Frontal cortex (tissue), 3 donors: ENCODE measurements at regions not wholly inside any gene's neighbourhood (a gene's known extent, or its start where the extent isn't known, plus 50 kb on each side); places are given as distances from the start of the nearest gene placed in this dataset.

ENCODE experiments used
- DNase-seq, 2 donors: peaks; one replicate each; pipeline ENCODE4 v3.0.0; 2012; ENCODE audit warnings: low spot score in 2 of 2
- FAIRE-seq: peaks from 2 replicates; lab custom pipeline; 2012; peaks lifted over from hg19 to GRCh38; lab: Jason Lieb, UNC
- donor health status: control.
- donor health status: control.
- donor health status: control.

- no peak for DNase-seq
- FAIRE-seq, result no peak
Measured at GRCh38 chr3:159191447-159191846, 389.6 kb downstream of the MFSD1 start.

GRCh38 chr3:159196359-159196758 is 394.5 kb downstream of the MFSD1 start:
- no peak for FAIRE-seq
- no peak for DNase-seq

- FAIRE-seq (no peak), DNase-seq (no peak)
Measured at GRCh38 chr3:159200176-159200575, 398.3 kb downstream of the MFSD1 start.

- FAIRE-seq (no peak), DNase-seq (no peak)
Measured at GRCh38 chr3:159208050-159208449, 406.2 kb downstream of the MFSD1 start.

- FAIRE-seq (no peak), DNase-seq (no peak)
Measured at GRCh38 chr3:159209459-159209858, 407.6 kb downstream of the MFSD1 start.

- no peak for DNase-seq
- FAIRE-seq, result no peak
Measured at GRCh38 chr3:159210336-159210735, 408.5 kb downstream of the MFSD1 start.

GRCh38 chr3:159216311-159216710 is 414.5 kb downstream of the MFSD1 start:
- DNase-seq, result no peak
- no peak for FAIRE-seq

GRCh38 chr3:159219231-159219630 is 417.4 kb downstream of the MFSD1 start:
- no peak for FAIRE-seq
- no peak for DNase-seq

- no peak for DNase-seq
- no peak for FAIRE-seq
Measured at GRCh38 chr3:159221335-159221734, 419.5 kb downstream of the MFSD1 start.

GRCh38 chr3:159229116-159229680 is 427.3 kb downstream of the MFSD1 start:
- FAIRE-seq, result no peak
- no peak for DNase-seq

GRCh38 chr3:159232966-159233365 is 431.1 kb downstream of the MFSD1 start:
- DNase-seq, result no peak
- FAIRE-seq, result no peak

GRCh38 chr3:159233734-159234133 is 431.9 kb downstream of the MFSD1 start:
- no peak for FAIRE-seq
- DNase-seq, result no peak

GRCh38 chr3:159234306-159234705 is 432.5 kb downstream of the MFSD1 start:
- no peak for FAIRE-seq
- no peak for DNase-seq

- FAIRE-seq, result no peak
- no peak for DNase-seq
Measured at GRCh38 chr3:159236321-159236720, 434.5 kb downstream of the MFSD1 start.

- no peak for FAIRE-seq
- no peak for DNase-seq
Measured at GRCh38 chr3:159237226-159237625, 435.4 kb downstream of the MFSD1 start.

GRCh38 chr3:159238646-159239045 is 436.8 kb downstream of the MFSD1 start:
- DNase-seq (no peak), FAIRE-seq (no peak)

GRCh38 chr3:159239059-159239458 is 437.2 kb downstream of the MFSD1 start:
- DNase-seq, result no peak
- no peak for FAIRE-seq

GRCh38 chr3:159244933-159245332 is 443.1 kb downstream of the MFSD1 start:
- no peak for DNase-seq
- no peak for FAIRE-seq

GRCh38 chr3:159245871-159246270 is 444.0 kb downstream of the MFSD1 start:
- FAIRE-seq, result no peak
- DNase-seq, result no peak

- FAIRE-seq, result no peak
Measured at GRCh38 chr3:159246385-159246784, 444.5 kb downstream of the MFSD1 start.

GRCh38 chr3:159249472-159250174 is 447.8 kb downstream of the MFSD1 start:
- FAIRE-seq (no peak), DNase-seq (no peak)

More at GRCh38 chr3:159246385-159246784, 444.5 kb downstream of the MFSD1 start:
- DNase-seq, result no peak

GRCh38 chr3:159250961-159251360 is 449.1 kb downstream of the MFSD1 start:
- DNase-seq (no peak), FAIRE-seq (no peak)
